ENCODE measurements at regions not wholly inside any gene's neighbourhood (a gene's known extent, or its start where the extent isn't known, plus 50 kb on each side); places are given as distances from the start of the nearest gene placed in this dataset.

DNA sequence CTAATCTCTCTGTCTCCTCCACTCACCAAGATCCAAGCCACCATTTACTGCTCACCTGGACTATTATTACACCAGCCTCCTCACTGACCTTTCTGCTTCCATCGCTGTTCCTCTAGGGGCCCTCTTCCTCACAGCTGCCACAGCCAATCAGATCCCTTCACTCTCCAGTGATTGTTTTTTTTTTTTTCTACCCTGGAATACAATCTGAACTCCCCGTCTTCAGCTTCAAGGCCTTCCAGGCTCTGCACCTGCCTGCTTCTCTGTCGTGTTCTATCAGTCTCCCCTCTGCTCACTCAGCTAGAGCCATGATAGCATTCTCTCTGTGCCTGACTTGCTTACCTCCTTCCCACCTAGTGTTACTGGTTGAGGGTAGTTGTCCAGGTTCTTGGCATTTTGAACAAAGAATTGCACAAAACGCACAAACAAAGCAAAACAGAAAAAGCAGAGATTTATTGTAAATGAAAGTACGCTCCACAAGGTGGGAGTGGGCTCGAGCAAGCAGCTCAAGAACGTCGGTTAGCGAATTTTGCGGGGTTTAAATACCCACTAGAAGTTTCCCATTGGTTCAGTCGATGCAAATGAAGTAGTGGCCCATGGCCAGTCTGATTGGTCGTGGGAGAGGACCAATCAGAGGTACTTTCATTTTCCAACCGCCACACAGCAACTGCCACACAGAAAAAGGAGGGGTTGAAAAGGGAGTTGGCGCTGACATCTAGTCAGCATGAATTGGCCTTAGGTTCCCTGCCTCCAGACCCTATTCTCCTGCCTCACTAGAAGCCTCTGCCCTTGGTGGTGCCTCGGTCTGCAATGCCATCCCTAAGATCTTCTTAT lies 188.9 kb downstream of the TLE3 start:
- 55% methylated on average over 15 of the region's 15 CpGs for WGBS (ENCODE audit: missing lambda C conversion rate)
- Histone ChIP-seq H3K4me2 (no peak overlapping the region), H3K4me1 (no peaks in the 10 kb centered on the region), H3K9me3 (no peaks in the 10 kb centered on the region), H3K27ac (no peak overlapping the region), H3K4me3 (no peak overlapping the region)
- TF ChIP-seq, protein P1, sequence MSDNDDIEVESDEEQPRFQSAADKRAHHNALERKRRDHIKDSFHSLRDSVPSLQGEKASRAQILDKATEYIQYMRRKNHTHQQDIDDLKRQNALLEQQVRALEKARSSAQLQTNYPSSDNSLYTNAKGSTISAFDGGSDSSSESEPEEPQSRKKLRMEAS (IDR thresholded peaks at IDR 0.05), result no peak
- no peak for TF ChIP-seq CHD2 (IDR thresholded peaks at IDR 0.05; ENCODE audit: low read length, partially characterized antibody)
- no peak for TF ChIP-seq CBX8 (IDR thresholded peaks at IDR 0.05)
- TF ChIP-seq, protein P2, sequence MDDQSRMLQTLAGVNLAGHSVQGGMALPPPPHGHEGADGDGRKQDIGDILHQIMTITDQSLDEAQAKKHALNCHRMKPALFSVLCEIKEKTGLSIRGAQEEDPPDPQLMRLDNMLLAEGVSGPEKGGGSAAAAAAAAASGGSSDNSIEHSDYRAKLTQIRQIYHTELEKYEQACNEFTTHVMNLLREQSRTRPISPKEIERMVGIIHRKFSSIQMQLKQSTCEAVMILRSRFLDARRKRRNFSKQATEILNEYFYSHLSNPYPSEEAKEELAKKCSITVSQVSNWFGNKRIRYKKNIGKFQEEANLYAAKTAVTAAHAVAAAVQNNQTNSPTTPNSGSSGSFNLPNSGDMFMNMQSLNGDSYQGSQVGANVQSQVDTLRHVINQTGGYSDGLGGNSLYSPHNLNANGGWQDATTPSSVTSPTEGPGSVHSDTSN (IDR thresholded peaks at IDR 0.05), result no peak
- TF ChIP-seq POLR2A (IDR thresholded peaks at IDR 0.05; ENCODE audit: low read length), result no peak
- TF ChIP-seq, protein P3, sequence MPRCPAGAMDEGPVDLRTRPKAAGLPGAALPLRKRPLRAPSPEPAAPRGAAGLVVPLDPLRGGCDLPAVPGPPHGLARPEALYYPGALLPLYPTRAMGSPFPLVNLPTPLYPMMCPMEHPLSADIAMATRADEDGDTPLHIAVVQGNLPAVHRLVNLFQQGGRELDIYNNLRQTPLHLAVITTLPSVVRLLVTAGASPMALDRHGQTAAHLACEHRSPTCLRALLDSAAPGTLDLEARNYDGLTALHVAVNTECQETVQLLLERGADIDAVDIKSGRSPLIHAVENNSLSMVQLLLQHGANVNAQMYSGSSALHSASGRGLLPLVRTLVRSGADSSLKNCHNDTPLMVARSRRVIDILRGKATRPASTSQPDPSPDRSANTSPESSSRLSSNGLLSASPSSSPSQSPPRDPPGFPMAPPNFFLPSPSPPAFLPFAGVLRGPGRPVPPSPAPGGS (IDR thresholded peaks at IDR 0.05), result no peak
- no peak for TF ChIP-seq HOXA7 (CRISPR knock-in tag; IDR thresholded peaks at IDR 0.05)
- TF ChIP-seq HOXB13 (CRISPR knock-in tag; IDR thresholded peaks at IDR 0.05; ENCODE audit: low read depth), result no peak
- no peak for TF ChIP-seq NPAS2 (CRISPR knock-in tag; IDR thresholded peaks at IDR 0.05; ENCODE audit: borderline replicate concordance)
- TF ChIP-seq, protein P4, sequence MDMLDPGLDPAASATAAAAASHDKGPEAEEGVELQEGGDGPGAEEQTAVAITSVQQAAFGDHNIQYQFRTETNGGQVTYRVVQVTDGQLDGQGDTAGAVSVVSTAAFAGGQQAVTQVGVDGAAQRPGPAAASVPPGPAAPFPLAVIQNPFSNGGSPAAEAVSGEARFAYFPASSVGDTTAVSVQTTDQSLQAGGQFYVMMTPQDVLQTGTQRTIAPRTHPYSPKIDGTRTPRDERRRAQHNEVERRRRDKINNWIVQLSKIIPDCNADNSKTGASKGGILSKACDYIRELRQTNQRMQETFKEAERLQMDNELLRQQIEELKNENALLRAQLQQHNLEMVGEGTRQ (IDR thresholded peaks at IDR 0.05), result no peak
- TF ChIP-seq RAD21 (conservative IDR thresholded peaks at IDR 0.05 in 1 of 2, IDR thresholded peaks at IDR 0.05 in 1 of 2), result no peak
- no peak for TF ChIP-seq ZNF302 (CRISPR knock-in tag; IDR thresholded peaks at IDR 0.05)
- no peak for TF ChIP-seq CBX2 (IDR thresholded peaks at IDR 0.05; ENCODE audit: borderline replicate concordance, low read depth)
- no peak for ATAC-seq
- FAIRE-seq, result no peak
- POLR2A ChIA-PET, result no interaction called here
- CTCF ChIA-PET, result interaction anchor here (0.6 to 1.4 kb wide), 3 partner anchors 9 to 48 kb away, joined by 3 to 4 read pairs (median 3); no protein-coding TSS in a partner anchor
- no peak for DNase-seq (ENCODE audit: low read depth in 1 of 2, low spot score in 1 of 2)

DNA sequence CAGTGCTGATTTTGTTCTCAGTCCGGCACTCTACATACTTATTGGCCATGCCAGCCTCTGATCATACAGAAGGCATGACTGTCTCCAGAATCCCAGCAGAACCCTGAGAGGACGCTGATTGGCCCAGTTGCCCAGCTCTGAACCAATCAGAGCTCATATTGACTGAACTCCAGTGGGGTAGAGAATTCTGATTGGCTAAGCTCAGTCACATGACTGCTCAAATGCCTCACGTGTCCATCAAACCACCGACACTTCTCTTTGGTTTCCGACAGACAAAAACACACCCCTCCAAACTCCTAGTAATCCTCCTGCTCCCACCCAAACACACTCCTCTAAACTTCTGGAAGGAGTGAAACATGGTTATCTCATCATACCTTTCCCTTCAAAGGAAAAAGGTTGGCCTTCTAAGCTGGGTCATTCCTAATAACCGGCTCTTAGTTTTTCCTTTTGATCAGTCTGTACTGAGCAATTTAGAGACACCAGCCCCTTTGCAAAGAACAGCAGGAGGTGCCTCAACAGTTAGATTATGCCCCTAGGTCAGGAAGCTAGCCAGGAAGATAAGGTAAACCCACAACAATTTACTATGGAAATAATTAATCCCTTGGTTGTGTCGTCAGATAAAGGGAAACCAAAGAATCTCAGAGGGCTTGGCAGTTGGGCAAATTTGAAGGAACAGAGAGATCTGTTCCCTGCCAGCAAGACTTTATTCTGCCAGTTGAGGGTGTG lies 187.8 kb downstream of the TLE3 start:
- no peak for ATAC-seq

More for the DNA sequence above, 187.8 kb downstream of the TLE3 start:
- ChIA-PET POLR2A (no interaction called here), CTCF (interaction anchor here (1.0 to 1.4 kb wide), 2 partner anchors 12 to 14 kb away, joined by 4 read pairs; no protein-coding TSS in a partner anchor)
- H3K4me2 ChIP-seq, result no peak overlapping the region
- WGBS (ENCODE audit: missing lambda C conversion rate), result 61% methylated on average over 7 of the region's 7 CpGs
- TF ChIP-seq HEYL (CRISPR knock-in tag; IDR thresholded peaks at IDR 0.05) (no peak), EP300 (IDR thresholded peaks at IDR 0.05) (no peak)
- TF ChIP-seq, protein P4 (IDR thresholded peaks at IDR 0.05), result peak; percentile 73
- TF ChIP-seq, protein P5, sequence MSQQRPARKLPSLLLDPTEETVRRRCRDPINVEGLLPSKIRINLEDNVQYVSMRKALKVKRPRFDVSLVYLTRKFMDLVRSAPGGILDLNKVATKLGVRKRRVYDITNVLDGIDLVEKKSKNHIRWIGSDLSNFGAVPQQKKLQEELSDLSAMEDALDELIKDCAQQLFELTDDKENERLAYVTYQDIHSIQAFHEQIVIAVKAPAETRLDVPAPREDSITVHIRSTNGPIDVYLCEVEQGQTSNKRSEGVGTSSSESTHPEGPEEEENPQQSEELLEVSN (IDR thresholded peaks at IDR 0.05; ENCODE audit: borderline replicate concordance, low read depth), result no peak
- no peak overlapping the region for H3K27ac ChIP-seq
- FAIRE-seq, result no peak
- H3K4me3 ChIP-seq, result no peak overlapping the region
- H3K9me3 ChIP-seq, result no peaks in the 10 kb centered on the region
- no peaks in the 10 kb centered on the region for H3K4me1 ChIP-seq
- peak in 1 of 2 experiments; percentile 16 for DNase-seq (ENCODE audit: low read depth in 1 of 2, low spot score in 1 of 2)
